Lung (tissue), 11 donors: ENCODE measurements at regions not wholly inside any gene's neighbourhood (a gene's known extent, or its start where the extent isn't known, plus 50 kb on each side); places are given as distances from the start of the nearest gene placed in this dataset.

Source experiments
- ATAC-seq: fragments of 200-7000 bp; cut with Tn5 transposase; one replicate; pipeline ENCODE4 v1.9.1; 2020; ENCODE audit warnings: moderate number of reproducible peaks; ENCODE audit not compliant: insufficient read depth, low FRiP score
- DNase-seq, 3 donors: peaks; one replicate each; pipeline ENCODE4 v3.0.0-alpha.2; 2013 to 2017
- H3K27ac ChIP-seq, 2 donors: one replicate each; pipeline ENCODE4 v1.5.1; 2013; ENCODE audit warnings: mild to moderate bottlenecking in 2 of 2, moderate library complexity in 2 of 2, control low read depth in 1 of 2, inconsistent platforms in 1 of 2, low read depth in 1 of 2, low read length in 1 of 2
- H3K27me3 ChIP-seq, 3 donors: one replicate each; pipeline ENCODE4 v1.5.1; 2013; ENCODE audit warnings: low read length in 2 of 3; ENCODE audit not compliant: control insufficient read depth in 3 of 3, insufficient read depth in 3 of 3
- H3K36me3 ChIP-seq, 4 donors: one replicate each; pipeline ENCODE4 v1.5.1; 2013; ENCODE audit warnings: low read length in 4 of 4, mild to moderate bottlenecking in 1 of 4, moderate library complexity in 1 of 4; ENCODE audit not compliant: control insufficient read depth in 4 of 4, insufficient read depth in 4 of 4
- H3K4me1 ChIP-seq, 5 donors: one replicate each; pipeline ENCODE4 v1.5.1; 2013; ENCODE audit warnings: low read length in 5 of 5, mild to moderate bottlenecking in 2 of 5, moderate library complexity in 1 of 5; ENCODE audit not compliant: control insufficient read depth in 5 of 5, insufficient read depth in 5 of 5
- H3K4me3 ChIP-seq: one replicate; pipeline ENCODE4 v1.5.1; 2013; ENCODE audit warnings: mild to moderate bottlenecking, control low read depth, moderate library complexity
- H3K9ac ChIP-seq, 2 donors: one replicate each; pipeline ENCODE4 v1.5.1; 2013; ENCODE audit warnings: low read length in 2 of 2, control low read depth in 1 of 2; ENCODE audit not compliant: insufficient read depth in 1 of 2
- H3K9me3 ChIP-seq, 4 donors: one replicate each; pipeline ENCODE4 v1.5.1; 2013; ENCODE audit warnings: low read length in 3 of 4, mild to moderate bottlenecking in 1 of 4, moderate library complexity in 1 of 4; ENCODE audit not compliant: control insufficient read depth in 4 of 4, insufficient read depth in 3 of 4
- WGBS, 2 donors: extraction: QIAGEN DNeasy Blood & Tissue Kit; methylation state at CpG; one replicate each; pipeline ENCODE4 v1.1.7; 2013; 5-methylcytosine and 5-hydroxymethylcytosine counted together
- TF ChIP-seq, protein P1 (sequence below): IDR thresholded peaks from 2 replicates; pipeline ENCODE4 v1.5.1; 2012; ENCODE audit warnings: mild to moderate bottlenecking; ENCODE audit errors: control extremely low read depth, extremely low read depth
- donor health status: control.
- donor health status: control.
- donor health status: Bipolar disorder and iron deficiency.
- donor health status: healthy.
- donor health status: DM: yes; HTN: yes; CAD: no.

DNA sequence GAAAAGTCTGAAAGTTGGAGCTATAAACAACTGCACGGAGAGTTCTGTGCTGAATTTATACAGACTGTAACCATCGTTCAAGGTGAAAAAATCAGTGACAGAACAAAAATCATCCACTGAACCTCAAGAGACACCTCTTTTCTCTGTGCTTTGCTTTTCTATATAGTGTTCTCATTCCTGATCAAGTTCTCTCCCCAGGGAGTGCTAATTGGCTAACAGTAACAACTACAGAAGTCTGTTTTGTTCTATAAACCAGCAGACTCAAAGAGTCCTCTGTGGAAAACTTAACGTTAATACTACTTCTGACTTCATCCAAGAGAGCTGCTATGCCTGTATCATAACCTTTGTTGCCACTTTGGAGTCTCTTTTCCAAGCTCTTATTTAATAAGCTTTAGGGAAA is 1388.3 kb upstream of the C9orf72 start:
- H3K36me3 ChIP-seq, result no peaks in the 10 kb centered on the region
- WGBS, 2 donors, result 76 to 82% methylated on average over 3 of the region's 3 CpGs

DNA sequence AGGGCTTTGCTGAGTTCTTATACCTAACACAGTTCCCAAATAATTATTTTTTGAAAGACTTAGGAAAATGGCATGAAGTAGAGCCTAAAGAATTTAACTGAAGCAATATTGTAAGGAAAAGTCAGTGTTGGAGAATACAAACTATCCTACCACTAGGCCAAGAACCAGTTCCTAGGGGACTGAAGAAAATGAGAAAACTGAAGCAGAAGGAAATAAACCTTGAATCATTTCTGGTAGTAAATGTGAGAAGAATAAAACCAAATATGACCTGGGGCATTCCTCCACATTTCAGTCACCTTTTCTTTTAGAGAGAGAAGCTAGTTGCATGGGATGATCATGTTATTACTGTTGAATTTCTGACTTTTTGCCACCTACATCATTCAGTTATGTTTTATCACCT is 1393.9 kb upstream of the C9orf72 start:
- DNase-seq (no peak), ATAC-seq (no peak)

More for the DNA sequence above, 1388.3 kb upstream of the C9orf72 start:
- H3K27me3 ChIP-seq, result peaks cover 0 to 5% (median 4%) of the 10 kb centered on the region in 3 donors
- TF ChIP-seq, protein P1, sequence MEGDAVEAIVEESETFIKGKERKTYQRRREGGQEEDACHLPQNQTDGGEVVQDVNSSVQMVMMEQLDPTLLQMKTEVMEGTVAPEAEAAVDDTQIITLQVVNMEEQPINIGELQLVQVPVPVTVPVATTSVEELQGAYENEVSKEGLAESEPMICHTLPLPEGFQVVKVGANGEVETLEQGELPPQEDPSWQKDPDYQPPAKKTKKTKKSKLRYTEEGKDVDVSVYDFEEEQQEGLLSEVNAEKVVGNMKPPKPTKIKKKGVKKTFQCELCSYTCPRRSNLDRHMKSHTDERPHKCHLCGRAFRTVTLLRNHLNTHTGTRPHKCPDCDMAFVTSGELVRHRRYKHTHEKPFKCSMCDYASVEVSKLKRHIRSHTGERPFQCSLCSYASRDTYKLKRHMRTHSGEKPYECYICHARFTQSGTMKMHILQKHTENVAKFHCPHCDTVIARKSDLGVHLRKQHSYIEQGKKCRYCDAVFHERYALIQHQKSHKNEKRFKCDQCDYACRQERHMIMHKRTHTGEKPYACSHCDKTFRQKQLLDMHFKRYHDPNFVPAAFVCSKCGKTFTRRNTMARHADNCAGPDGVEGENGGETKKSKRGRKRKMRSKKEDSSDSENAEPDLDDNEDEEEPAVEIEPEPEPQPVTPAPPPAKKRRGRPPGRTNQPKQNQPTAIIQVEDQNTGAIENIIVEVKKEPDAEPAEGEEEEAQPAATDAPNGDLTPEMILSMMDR, result no peak
- DNase-seq, result no peak
- no peaks in the 10 kb centered on the region for H3K9me3 ChIP-seq
- no peak overlapping the region for H3K9ac ChIP-seq
- ATAC-seq, result no peak
- no peak overlapping the region for H3K4me3 ChIP-seq
- H3K27ac ChIP-seq, result no peak overlapping the region
- H3K4me1 ChIP-seq, result no peaks in the 10 kb centered on the region

DNA sequence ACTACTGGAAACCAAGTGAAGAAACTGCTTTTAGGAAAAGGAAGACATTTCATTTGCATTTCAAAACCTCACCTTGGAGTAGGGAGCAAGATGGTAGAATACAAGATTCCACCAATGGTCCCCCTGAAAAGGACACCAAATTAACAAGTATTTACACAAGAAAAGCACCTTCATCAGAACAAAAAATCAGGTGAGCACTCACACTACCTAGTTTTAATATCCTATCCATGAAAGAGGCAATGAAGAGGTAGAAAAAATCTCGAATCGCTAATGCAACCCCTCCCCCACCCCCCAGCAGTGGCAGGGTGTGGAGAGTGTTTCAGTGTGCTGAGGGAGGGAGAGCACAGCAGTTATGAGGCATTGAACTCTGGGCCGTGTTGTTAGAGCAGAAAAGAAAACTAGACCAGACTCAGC is 1397.0 kb upstream of the C9orf72 start:
- Histone ChIP-seq H3K9ac (no peak overlapping the region), H3K36me3 (no peaks in the 10 kb centered on the region), H3K27me3 (peaks cover 0 to 3% (median 0%) of the 10 kb centered on the region in 3 donors), H3K4me3 (no peak overlapping the region), H3K4me1 (no peaks in the 10 kb centered on the region), H3K27ac (no peak overlapping the region), H3K9me3 (no peaks in the 10 kb centered on the region)
- no peak for DNase-seq
- WGBS, 2 donors, result 27 to 78% methylated on average over 3 of the region's 3 CpGs
- TF ChIP-seq, protein P1, result no peak
- no peak for ATAC-seq

More for the DNA sequence above, 1393.9 kb upstream of the C9orf72 start:
- Histone ChIP-seq H3K4me3 (no peak overlapping the region), H3K27ac (no peak overlapping the region), H3K27me3 (peaks cover 0 to 3% (median 2%) of the 10 kb centered on the region in 3 donors), H3K36me3 (no peaks in the 10 kb centered on the region), H3K9me3 (no peaks in the 10 kb centered on the region), H3K4me1 (no peaks in the 10 kb centered on the region), H3K9ac (no peak overlapping the region)
- TF ChIP-seq, protein P1, result no peak

DNA sequence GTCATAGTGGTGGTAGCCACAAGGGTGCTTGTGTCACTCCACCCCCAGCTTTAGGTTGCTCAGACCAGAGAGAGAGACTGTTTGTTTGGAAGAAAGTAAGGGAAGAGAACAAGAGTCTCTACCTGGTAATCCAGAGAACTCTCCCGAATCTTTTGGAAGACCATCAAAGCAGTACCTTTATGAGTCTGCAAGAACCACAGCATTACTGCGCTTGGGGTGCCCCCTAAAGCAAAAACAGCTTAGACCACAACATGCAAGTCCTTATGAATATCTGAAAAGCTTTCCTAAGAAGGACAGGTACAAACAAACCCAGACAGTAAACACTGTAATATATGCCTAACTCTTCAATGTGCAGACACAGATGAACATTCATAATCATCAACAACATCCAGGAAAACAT is 1398.6 kb upstream of the C9orf72 start:
- Histone ChIP-seq H3K9ac (no peak overlapping the region), H3K27me3 (peaks cover 0 to 3% (median 0%) of the 10 kb centered on the region in 3 donors), H3K4me3 (no peak overlapping the region), H3K36me3 (no peaks in the 10 kb centered on the region), H3K27ac (no peak overlapping the region), H3K4me1 (no peaks in the 10 kb centered on the region), H3K9me3 (no peaks in the 10 kb centered on the region)
- TF ChIP-seq, protein P1, result no peak
- WGBS, 2 donors, result 0 to 44% methylated on average over 2 of the region's 2 CpGs
- DNase-seq, result no peak
- no peak for ATAC-seq
